B cell (primary cell): ENCODE measurements at regions not wholly inside any gene's neighbourhood (a gene's known extent, or its start where the extent isn't known, plus 50 kb on each side); places are given as distances from the start of the nearest gene placed in this dataset.

Experiments used
- ATAC-seq: fragments of 200-7000 bp; cut with Tn5 transposase; one replicate; pipeline ENCODE4 v1.10.0; 2021; ENCODE audit warnings: low read depth, mild to moderate bottlenecking, moderate number of reproducible peaks, moderate library complexity
- CTCF ChIA-PET: fragments of 350-600 bp; sonication (Branson Sonifier 250); formaldehyde crosslinking; loops from one replicate; lab custom pipeline; 2021; ENCODE audit warnings: antibody characterized with exemption, inconsistent platforms; lab: Charles Lee
- POLR2A ChIA-PET: fragments of 350-600 bp; sonication (Branson Sonifier 250); formaldehyde crosslinking; loops from one replicate; lab custom pipeline; 2021; ENCODE audit warnings: antibody characterized with exemption; lab: Charles Lee
- DNase-seq: peaks from one replicate; pipeline ENCODE4 v3.0.0; 2013
- H2AFZ ChIP-seq: 2 replicates; pipeline ENCODE4 v1.6.1; 2012; ENCODE audit warnings: mild to moderate bottlenecking, low read depth, low read length; ENCODE audit not compliant: insufficient read depth, poor library complexity, severe bottlenecking
- H3K27ac ChIP-seq, 2 donors: 1 replicate in 1 of 2; 2 replicates in 1 of 2; pipeline ENCODE4 v1.5.1; 2012 to 2013; ENCODE audit warnings: low read length in 2 of 2, mild to moderate bottlenecking in 2 of 2, moderate library complexity in 1 of 2
- H3K27me3 ChIP-seq, 4 experiments: fragments of 200-600 bp in 1 of 4; sonication (generic) in 1 of 4; replicated peaks in 1 of 4; 1 replicate in 2 of 4; 2 replicates in 2 of 4; pipeline versions ENCODE4 v1.6.1 to v1.7.0; 2013 to 2016; ENCODE audit warnings: low read length in 3 of 4, mild to moderate bottlenecking in 2 of 4, mixed read lengths in 1 of 4, moderate library complexity in 1 of 4; ENCODE audit not compliant: insufficient read depth in 4 of 4, control insufficient read depth in 3 of 4; ENCODE audit errors: control extremely low read depth in 1 of 4
- H3K36me3 ChIP-seq, 2 experiments: replicated peaks in 1 of 2; 1 replicate in 1 of 2; 2 replicates in 1 of 2; pipeline versions ENCODE4 v1.6.1 to v1.7.1; 2013; ENCODE audit warnings: low read length in 1 of 2; ENCODE audit not compliant: insufficient read depth in 2 of 2, control insufficient read depth in 1 of 2; ENCODE audit errors: control extremely low read depth in 1 of 2, extremely low read depth in 1 of 2
- H3K4me1 ChIP-seq, 2 donors: fragments of 200-600 bp in 1 of 2; sonication (generic) in 1 of 2; 1 replicate in 1 of 2; 2 replicates in 1 of 2; pipeline versions ENCODE4 v1.5.1 to v1.6.1; 2013 to 2017; ENCODE audit warnings: low read length in 2 of 2; ENCODE audit not compliant: control insufficient read depth in 2 of 2, insufficient read depth in 2 of 2
- H3K4me2 ChIP-seq: replicated peaks from 2 replicates; pipeline ENCODE3; 2012; ENCODE audit warnings: mild to moderate bottlenecking, low read depth, low read length; ENCODE audit not compliant: poor library complexity, severe bottlenecking
- H3K4me3 ChIP-seq, 5 experiments: fragments of 200-600 bp in 1 of 5; sonication (generic) in 1 of 5; 1 replicate in 3 of 5; 2 replicates in 2 of 5; pipeline versions ENCODE4 v1.5.1 to v1.7.0; 2011 to 2016; ENCODE audit warnings: low read length in 4 of 5, mild to moderate bottlenecking in 4 of 5, low read depth in 2 of 5, control low read depth in 1 of 5, moderate library complexity in 1 of 5; ENCODE audit not compliant: insufficient read depth in 1 of 5; ENCODE audit errors: control extremely low read depth in 1 of 5, extremely low read depth in 1 of 5
- H3K79me2 ChIP-seq: fragments of 200-600 bp; sonication (generic); one replicate; pipeline ENCODE4 v1.6.0; 2016; ENCODE audit warnings: low read length; ENCODE audit not compliant: control insufficient read depth, insufficient read depth
- H3K9ac ChIP-seq: fragments of 200-600 bp; sonication (generic); 2 replicates; pipeline ENCODE4 v1.6.1; 2017; ENCODE audit warnings: mild to moderate bottlenecking, low read length, moderate library complexity
- H3K9me3 ChIP-seq, 3 donors: one replicate each; pipeline versions ENCODE4 v1.6.1 to v1.7.1; 2013; ENCODE audit warnings: low read length in 2 of 3; ENCODE audit not compliant: control insufficient read depth in 2 of 3, insufficient read depth in 1 of 3; ENCODE audit errors: control extremely low read depth in 1 of 3
- H4K20me1 ChIP-seq: 2 replicates; pipeline ENCODE4 v1.6.0; 2012; ENCODE audit warnings: mild to moderate bottlenecking, low read length; ENCODE audit not compliant: insufficient read depth, control insufficient read depth, poor library complexity, severe bottlenecking
- H3K27ac Mint-ChIP-seq: one replicate; pipeline ENCODE4 v1.8.0; 2021; ENCODE audit warnings: mixed read lengths
- H3K27me3 Mint-ChIP-seq: one replicate; pipeline ENCODE4 v1.8.0; 2021; ENCODE audit warnings: mixed read lengths
- H3K4me1 Mint-ChIP-seq: one replicate; pipeline ENCODE4 v1.8.0; 2021; ENCODE audit warnings: mixed read lengths
- H3K4me3 Mint-ChIP-seq: one replicate; pipeline ENCODE4 v1.8.0; 2021; ENCODE audit warnings: mixed read lengths
- H3K9me3 Mint-ChIP-seq: one replicate; pipeline ENCODE4 v1.8.0; 2022; ENCODE audit warnings: mixed read lengths; ENCODE audit not compliant: insufficient read depth
- CTCF ChIP-seq: fragments of 200-600 bp; IDR thresholded peaks from one replicate; pipeline ENCODE4 v1.8.0; 2022; ENCODE audit warnings: antibody characterized with exemption, mild to moderate bottlenecking
- EZH2 ChIP-seq: IDR thresholded peaks from 2 replicates; pipeline ENCODE4 v1.6.1; 2012; ENCODE audit warnings: borderline replicate concordance, low read depth, mild to moderate bottlenecking, moderate library complexity, low read length; ENCODE audit not compliant: insufficient read depth, poor library complexity, severe bottlenecking
- WGBS: methylation state at CpG from one replicate; pipeline ENCODE4 v1.1.5; 2013; ENCODE audit warnings: missing lambda C conversion rate; ENCODE audit not compliant: insufficient coverage; 5-methylcytosine and 5-hydroxymethylcytosine counted together
- intact Hi-C: fragments of 100-400 bp; cut with micrococcal nuclease; formaldehyde crosslinking; loops from one replicate; pipeline ENCODE4 v1.10.0; 2022

GRCh38 chr6:112717401-112717800 lies 370.3 kb downstream of the RFPL4B start:
- Mint-ChIP-seq H3K4me1 (no peaks in the 10 kb centered on the region), H3K9me3 (no peaks in the 10 kb centered on the region), H3K27ac (no peak overlapping the region), H3K27me3 (peaks cover 3% of the 10 kb centered on the region), H3K4me3 (no peak overlapping the region)
- no peak overlapping the region for H3K4me2 ChIP-seq
- no peaks in the 10 kb centered on the region for H4K20me1 ChIP-seq
- no peak overlapping the region for H3K9ac ChIP-seq
- CTCF ChIA-PET: no interaction called here
- no peaks in the 10 kb centered on the region for H3K4me1 ChIP-seq
- POLR2A ChIA-PET: no interaction called here
- H3K27me3 ChIP-seq: no peaks in the 10 kb centered on the region
- 83% methylated on average over 2 of the region's 3 CpGs for WGBS
- DNase-seq: no peak
- H3K9me3 ChIP-seq: no peaks in the 10 kb centered on the region
- H3K4me3 ChIP-seq: no peak overlapping the region
- no peaks in the 10 kb centered on the region for H3K79me2 ChIP-seq
- TF ChIP-seq CTCF (no peak), EZH2 (no peak)
- ATAC-seq: no peak
- no peak overlapping the region for H3K27ac ChIP-seq
- no peaks in the 10 kb centered on the region for H3K36me3 ChIP-seq
- intact Hi-C loops: no loop called here
- no peak overlapping the region for H2AFZ ChIP-seq

GRCh38 chr6:112717856-112718255 lies 370.7 kb downstream of the RFPL4B start:
- CTCF ChIA-PET: no interaction called here
- no peaks in the 10 kb centered on the region for H3K4me1 Mint-ChIP-seq

More at GRCh38 chr6:112717856-112718255, 370.7 kb downstream of the RFPL4B start:
- Histone ChIP-seq H3K36me3 (no peaks in the 10 kb centered on the region), H3K27ac (no peak overlapping the region), H4K20me1 (no peaks in the 10 kb centered on the region), H3K4me3 (no peak overlapping the region), H3K9ac (no peak overlapping the region), H3K79me2 (no peaks in the 10 kb centered on the region), H2AFZ (no peak overlapping the region), H3K27me3 (no peaks in the 10 kb centered on the region), H3K4me1 (no peaks in the 10 kb centered on the region), H3K9me3 (no peaks in the 10 kb centered on the region), H3K4me2 (no peak overlapping the region)
- 100% methylated on average over 1 of the region's 2 CpGs for WGBS
- Mint-ChIP-seq H3K27me3 (peaks cover 3% of the 10 kb centered on the region), H3K9me3 (no peaks in the 10 kb centered on the region), H3K4me3 (no peak overlapping the region), H3K27ac (no peak overlapping the region)
- POLR2A ChIA-PET: no interaction called here
- intact Hi-C loops: no loop called here
- ATAC-seq (no peak), DNase-seq (no peak)
- TF ChIP-seq EZH2 (no peak), CTCF (no peak)
